ENCODE measurements at regions not wholly inside any gene's neighbourhood (a gene's known extent, or its start where the extent isn't known, plus 50 kb on each side); places are given as distances from the start of the nearest gene placed in this dataset.
A peak's percentile ranks its signal among the peaks of the same experiment; 100 is the strongest.

GRCh38 chr6:140174524-140174923 is 800.1 kb upstream of the CITED2 start:
- H3K4me3 ChIP-seq (ENCODE audit: low read depth, low read length), result no peak overlapping the region
- peak; percentile 55 for DNase-seq (ENCODE audit: low read depth)
- TF ChIP-seq, protein P1, sequence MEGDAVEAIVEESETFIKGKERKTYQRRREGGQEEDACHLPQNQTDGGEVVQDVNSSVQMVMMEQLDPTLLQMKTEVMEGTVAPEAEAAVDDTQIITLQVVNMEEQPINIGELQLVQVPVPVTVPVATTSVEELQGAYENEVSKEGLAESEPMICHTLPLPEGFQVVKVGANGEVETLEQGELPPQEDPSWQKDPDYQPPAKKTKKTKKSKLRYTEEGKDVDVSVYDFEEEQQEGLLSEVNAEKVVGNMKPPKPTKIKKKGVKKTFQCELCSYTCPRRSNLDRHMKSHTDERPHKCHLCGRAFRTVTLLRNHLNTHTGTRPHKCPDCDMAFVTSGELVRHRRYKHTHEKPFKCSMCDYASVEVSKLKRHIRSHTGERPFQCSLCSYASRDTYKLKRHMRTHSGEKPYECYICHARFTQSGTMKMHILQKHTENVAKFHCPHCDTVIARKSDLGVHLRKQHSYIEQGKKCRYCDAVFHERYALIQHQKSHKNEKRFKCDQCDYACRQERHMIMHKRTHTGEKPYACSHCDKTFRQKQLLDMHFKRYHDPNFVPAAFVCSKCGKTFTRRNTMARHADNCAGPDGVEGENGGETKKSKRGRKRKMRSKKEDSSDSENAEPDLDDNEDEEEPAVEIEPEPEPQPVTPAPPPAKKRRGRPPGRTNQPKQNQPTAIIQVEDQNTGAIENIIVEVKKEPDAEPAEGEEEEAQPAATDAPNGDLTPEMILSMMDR (IDR thresholded peaks at IDR 0.05; ENCODE audit: low read depth, low read length), result no peak
- TF ChIP-seq MYC (IDR thresholded peaks at IDR 0.05; ENCODE audit: low read depth, low read length) (no peak), POLR2A (IDR thresholded peaks at IDR 0.05; ENCODE audit: extremely low read depth, insufficient read length) (no peak), MAX (IDR thresholded peaks at IDR 0.05; ENCODE audit: low read depth, low read length) (no peak)

DNA sequence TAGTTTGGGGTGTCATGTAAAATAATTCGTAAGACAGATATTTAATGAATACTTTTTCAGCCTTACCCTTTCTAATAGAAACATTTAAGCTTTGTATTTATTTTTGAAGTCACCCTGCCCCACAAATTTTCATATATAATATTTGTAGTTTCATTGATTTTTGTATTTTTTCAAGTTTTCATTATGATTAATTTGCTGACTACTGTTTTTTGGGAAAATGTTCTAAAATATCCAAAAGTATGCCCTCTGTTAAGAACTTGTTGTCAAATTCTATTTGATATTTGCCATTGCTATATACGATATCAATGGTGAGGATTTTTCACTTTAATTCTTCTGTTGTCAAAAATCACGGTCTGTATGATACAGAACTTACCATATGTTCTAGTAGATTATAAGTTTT is 793.9 kb upstream of the CITED2 start:
- TF ChIP-seq, protein P1 (IDR thresholded peaks at IDR 0.05; ENCODE audit: low read depth, low read length), result no peak
- TF ChIP-seq MAX (IDR thresholded peaks at IDR 0.05; ENCODE audit: low read depth, low read length), result no peak
- TF ChIP-seq POLR2A (IDR thresholded peaks at IDR 0.05; ENCODE audit: extremely low read depth, insufficient read length), result no peak
- no peak for TF ChIP-seq MYC (IDR thresholded peaks at IDR 0.05; ENCODE audit: low read depth, low read length)
- H3K4me3 ChIP-seq (ENCODE audit: low read depth, low read length), result no peak overlapping the region
- no peak for DNase-seq (ENCODE audit: low read depth)

- no peak for DNase-seq (ENCODE audit: low read depth)
- TF ChIP-seq MYC (IDR thresholded peaks at IDR 0.05; ENCODE audit: low read depth, low read length) (no peak), MAX (IDR thresholded peaks at IDR 0.05; ENCODE audit: low read depth, low read length) (no peak), POLR2A (IDR thresholded peaks at IDR 0.05; ENCODE audit: extremely low read depth, insufficient read length) (no peak)
- TF ChIP-seq, protein P1 (IDR thresholded peaks at IDR 0.05; ENCODE audit: low read depth, low read length), result no peak
- no peak overlapping the region for H3K4me3 ChIP-seq (ENCODE audit: low read depth, low read length)
Observed at GRCh38 chr6:140160909-140161308, 786.5 kb upstream of the CITED2 start.

GRCh38 chr6:140160494-140160893 is 786.0 kb upstream of the CITED2 start:
- H3K4me3 ChIP-seq (ENCODE audit: low read depth, low read length), result no peak overlapping the region
- no peak for DNase-seq (ENCODE audit: low read depth)
- TF ChIP-seq MAX (IDR thresholded peaks at IDR 0.05; ENCODE audit: low read depth, low read length) (no peak), POLR2A (IDR thresholded peaks at IDR 0.05; ENCODE audit: extremely low read depth, insufficient read length) (no peak), MYC (IDR thresholded peaks at IDR 0.05; ENCODE audit: low read depth, low read length) (no peak)
- TF ChIP-seq, protein P1 (IDR thresholded peaks at IDR 0.05; ENCODE audit: low read depth, low read length), result no peak

GRCh38 chr6:140156131-140156530 is 781.7 kb upstream of the CITED2 start:
- DNase-seq (ENCODE audit: low read depth), result no peak
- no peak overlapping the region for H3K4me3 ChIP-seq (ENCODE audit: low read depth, low read length)
- no peak for TF ChIP-seq MYC (IDR thresholded peaks at IDR 0.05; ENCODE audit: low read depth, low read length)
- no peak for TF ChIP-seq MAX (IDR thresholded peaks at IDR 0.05; ENCODE audit: low read depth, low read length)
- TF ChIP-seq, protein P1 (IDR thresholded peaks at IDR 0.05; ENCODE audit: low read depth, low read length), result no peak
- no peak for TF ChIP-seq POLR2A (IDR thresholded peaks at IDR 0.05; ENCODE audit: extremely low read depth, insufficient read length)
